Stimulated activated effector memory CD8-positive, alpha-beta T cell treated with anti-CD3 and anti-CD28 coated beads, Interleukin-12 subunit alpha, Interleukin-12 subunit beta, amount 100 ng/mL, for 72 hours (primary cell): ENCODE measurements at regions not wholly inside any gene's neighbourhood (a gene's known extent, or its start where the extent isn't known, plus 50 kb on each side); places are given as distances from the start of the nearest gene placed in this dataset.
A peak's percentile ranks its signal among the peaks of the same experiment; 100 is the strongest.

Experiments
- ATAC-seq: fragments of 150-1000 bp; cut with Tn5 transposase; 2 replicates; pipeline ENCODE4 v1.10.0; 2021
- DNase-seq, 2 donors: peaks; one replicate each; pipeline ENCODE4 v3.0.0; 2021 to 2022; ENCODE audit warnings: low spot score in 2 of 2
- H3K27ac Mint-ChIP-seq: one replicate; pipeline ENCODE4 v1.8.0; 2022; ENCODE audit warnings: mild to moderate bottlenecking, mixed read lengths
- H3K36me3 Mint-ChIP-seq: one replicate; pipeline ENCODE4 v1.8.0; 2022; ENCODE audit warnings: mild to moderate bottlenecking, mixed read lengths
- H3K4me1 Mint-ChIP-seq: one replicate; pipeline ENCODE4 v1.8.0; 2022; ENCODE audit warnings: mixed read lengths
- H3K4me3 Mint-ChIP-seq: one replicate; pipeline ENCODE4 v1.8.0; 2022; ENCODE audit warnings: mild to moderate bottlenecking, mixed read lengths
- H3K9me3 Mint-ChIP-seq: one replicate; pipeline ENCODE4 v1.8.0; 2022; ENCODE audit warnings: mixed read lengths

DNA sequence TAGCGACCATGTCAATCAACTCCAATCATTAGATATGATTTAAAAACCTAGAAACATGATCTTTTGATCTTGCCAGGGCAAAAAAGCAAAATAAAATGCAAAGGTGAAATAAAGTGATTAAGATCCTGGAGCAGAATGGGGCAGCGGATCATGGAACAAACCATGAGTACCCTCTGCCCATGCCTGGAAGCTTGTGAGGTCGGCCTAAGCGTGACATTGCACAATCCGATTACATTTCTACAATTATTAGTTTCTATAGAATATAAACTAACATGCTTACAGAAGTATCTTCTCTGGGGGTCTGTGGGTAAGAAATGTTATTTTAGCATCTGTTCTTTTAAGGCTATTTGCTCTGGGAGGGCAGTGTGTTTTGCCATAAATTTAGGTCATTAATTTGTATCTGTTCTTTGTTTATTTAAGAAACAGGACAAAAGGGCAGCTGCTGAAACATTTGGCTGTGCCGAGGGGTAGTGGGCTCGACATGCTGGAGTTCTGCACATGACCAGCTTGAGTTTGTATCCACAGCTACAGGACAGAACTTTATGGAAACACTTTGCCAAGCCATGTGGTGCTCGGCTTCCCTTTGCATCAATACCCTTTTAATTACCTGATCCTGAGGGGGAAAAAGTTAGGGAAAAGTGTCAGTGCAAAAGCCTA lies 55.9 kb downstream of the ZBTB18 start:
- H3K36me3 Mint-ChIP-seq: no peaks in the 10 kb centered on the region
- DNase-seq: no peak
- no peaks in the 10 kb centered on the region for H3K9me3 Mint-ChIP-seq
- H3K27ac Mint-ChIP-seq: no peak overlapping the region
- no peak for ATAC-seq
- H3K4me3 Mint-ChIP-seq: no peak overlapping the region
- no peaks in the 10 kb centered on the region for H3K4me1 Mint-ChIP-seq

- H3K9me3 Mint-ChIP-seq: no peaks in the 10 kb centered on the region
- ATAC-seq (no peak), DNase-seq (no peak)
- H3K4me3 Mint-ChIP-seq: no peak overlapping the region
- H3K27ac Mint-ChIP-seq: no peak overlapping the region
- H3K4me1 Mint-ChIP-seq: no peaks in the 10 kb centered on the region
- H3K36me3 Mint-ChIP-seq: no peaks in the 10 kb centered on the region
Observed at GRCh38 chr1:244111027-244111426, 59.9 kb downstream of the ZBTB18 start.

GRCh38 chr1:244112041-244112440 lies 61.0 kb downstream of the ZBTB18 start:
- Mint-ChIP-seq H3K4me1 (no peaks in the 10 kb centered on the region), H3K36me3 (no peaks in the 10 kb centered on the region), H3K9me3 (no peaks in the 10 kb centered on the region), H3K4me3 (no peak overlapping the region), H3K27ac (no peak overlapping the region)
- ATAC-seq: no peak
- no peak for DNase-seq

DNA sequence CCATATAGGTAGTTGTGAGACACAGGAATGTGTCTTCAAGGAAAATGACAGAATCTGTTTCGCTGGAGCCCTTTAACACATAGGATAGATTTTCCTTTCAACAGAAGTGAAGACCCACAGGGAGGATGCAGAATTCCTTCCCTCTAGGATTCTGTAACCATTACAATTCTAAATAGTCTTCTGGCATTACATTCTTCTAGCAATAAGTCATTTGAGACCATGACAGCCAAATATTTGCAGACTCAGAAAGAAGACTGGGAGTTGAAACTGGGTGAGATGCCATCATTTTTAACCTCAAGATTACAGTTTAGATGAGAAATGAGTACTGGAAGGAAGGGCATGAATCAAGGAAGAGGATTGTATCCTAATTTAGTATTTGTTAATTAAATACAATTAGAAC lies 61.6 kb downstream of the ZBTB18 start:
- H3K36me3 Mint-ChIP-seq: no peaks in the 10 kb centered on the region
- no peaks in the 10 kb centered on the region for H3K4me1 Mint-ChIP-seq
- ATAC-seq (no peak), DNase-seq (no peak)
- H3K27ac Mint-ChIP-seq: no peak overlapping the region
- H3K4me3 Mint-ChIP-seq: no peak overlapping the region
- no peaks in the 10 kb centered on the region for H3K9me3 Mint-ChIP-seq

GRCh38 chr1:244113532-244114320 lies 62.6 kb downstream of the ZBTB18 start:
- Mint-ChIP-seq H3K36me3 (no peaks in the 10 kb centered on the region), H3K9me3 (no peaks in the 10 kb centered on the region), H3K27ac (no peak overlapping the region), H3K4me3 (no peak overlapping the region), H3K4me1 (no peaks in the 10 kb centered on the region)
- ATAC-seq (no peak), DNase-seq (no peak)

GRCh38 chr1:244114892-244115291 lies 63.8 kb downstream of the ZBTB18 start:
- DNase-seq: no peak
- no peak overlapping the region for H3K4me3 Mint-ChIP-seq
- ATAC-seq: no peak
- no peaks in the 10 kb centered on the region for H3K36me3 Mint-ChIP-seq
- H3K27ac Mint-ChIP-seq: no peak overlapping the region
- no peaks in the 10 kb centered on the region for H3K4me1 Mint-ChIP-seq
- no peaks in the 10 kb centered on the region for H3K9me3 Mint-ChIP-seq

DNA sequence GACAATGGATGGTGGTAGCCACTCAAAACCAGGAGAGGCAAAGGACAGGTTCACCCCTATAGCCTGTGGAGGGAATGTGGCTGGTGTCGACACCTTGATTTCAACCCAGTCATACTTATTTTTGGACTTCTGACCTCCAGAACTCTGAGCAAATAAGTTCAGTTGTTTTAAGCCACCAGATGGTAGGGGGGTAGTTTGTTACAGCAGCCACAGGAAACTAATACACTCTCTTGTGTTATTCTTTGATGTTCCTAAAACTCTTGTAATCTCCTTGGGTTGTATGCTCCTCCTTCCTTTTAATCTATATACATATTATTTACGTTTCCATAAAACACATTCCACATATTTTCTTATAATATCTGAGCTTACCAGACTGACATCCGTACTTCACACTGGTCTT lies 65.9 kb downstream of the ZBTB18 start:
- no peaks in the 10 kb centered on the region for H3K36me3 Mint-ChIP-seq
- ATAC-seq: no peak
- no peak overlapping the region for H3K27ac Mint-ChIP-seq
- no peak for DNase-seq
- no peak overlapping the region for H3K4me3 Mint-ChIP-seq
- no peaks in the 10 kb centered on the region for H3K4me1 Mint-ChIP-seq
- H3K9me3 Mint-ChIP-seq: no peaks in the 10 kb centered on the region

- no peak for ATAC-seq
- Mint-ChIP-seq H3K27ac (no peak overlapping the region), H3K36me3 (no peaks in the 10 kb centered on the region), H3K4me3 (no peak overlapping the region), H3K4me1 (no peaks in the 10 kb centered on the region), H3K9me3 (no peaks in the 10 kb centered on the region)
- DNase-seq: no peak
Observed at GRCh38 chr1:244118109-244118761, 67.2 kb downstream of the ZBTB18 start.

GRCh38 chr1:244128591-244129383 lies 77.7 kb downstream of the ZBTB18 start:
- H3K27ac Mint-ChIP-seq: no peak overlapping the region
- H3K36me3 Mint-ChIP-seq: no peaks in the 10 kb centered on the region
- no peak overlapping the region for H3K4me3 Mint-ChIP-seq
- H3K9me3 Mint-ChIP-seq: no peaks in the 10 kb centered on the region
- H3K4me1 Mint-ChIP-seq: peaks cover 11% of the 10 kb centered on the region
- DNase-seq (no peak), ATAC-seq (no peak)

DNA sequence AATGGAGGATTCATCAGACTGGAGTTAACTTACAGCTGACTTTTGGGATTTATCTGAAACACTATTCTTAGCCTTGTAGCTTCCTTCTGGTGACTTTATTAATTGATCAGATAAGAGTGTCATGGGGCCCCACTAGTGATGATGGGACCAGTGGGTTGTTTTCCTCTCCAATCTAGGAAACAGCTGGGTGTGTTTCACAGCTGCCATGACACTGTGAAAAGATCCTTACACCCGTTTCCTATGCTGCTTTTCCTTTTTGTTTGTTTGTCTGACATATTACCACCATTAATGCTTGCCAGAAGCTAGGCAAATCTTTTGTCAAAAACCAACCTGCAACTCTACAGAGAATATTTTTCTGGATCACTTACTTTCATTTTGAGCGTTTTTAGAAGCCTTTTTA lies 86.2 kb downstream of the ZBTB18 start:
- peak overlapping the region; percentile 18 for H3K4me3 Mint-ChIP-seq
- H3K4me1 Mint-ChIP-seq: peaks cover 11% of the 10 kb centered on the region
- no peak overlapping the region for H3K27ac Mint-ChIP-seq
- no peaks in the 10 kb centered on the region for H3K36me3 Mint-ChIP-seq
- H3K9me3 Mint-ChIP-seq: no peaks in the 10 kb centered on the region
- DNase-seq: no peak
- ATAC-seq: no peak

DNA sequence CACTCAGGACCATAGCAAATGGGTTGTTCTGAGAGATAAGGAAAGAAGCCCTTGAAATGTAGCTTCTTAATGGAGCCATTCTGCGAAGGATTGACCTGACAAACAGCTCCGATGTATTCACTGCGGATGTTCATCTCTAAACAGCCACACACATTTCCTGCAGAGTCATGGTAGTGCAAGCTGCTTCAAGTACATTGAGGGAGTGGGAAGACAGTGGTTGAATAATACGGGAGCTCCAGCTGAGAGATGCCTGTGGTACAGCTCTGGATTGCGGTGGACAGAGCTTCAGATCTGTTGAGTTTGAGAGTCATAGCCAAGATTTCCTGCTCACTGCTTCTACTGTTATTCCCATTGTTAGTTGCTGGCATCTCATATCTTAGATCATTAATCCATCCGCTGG lies 86.6 kb downstream of the ZBTB18 start:
- peak overlapping the region; percentile 18 for H3K4me3 Mint-ChIP-seq
- DNase-seq: no peak
- no peaks in the 10 kb centered on the region for H3K36me3 Mint-ChIP-seq
- ATAC-seq: peak; percentile 26
- H3K4me1 Mint-ChIP-seq: peaks cover 11% of the 10 kb centered on the region
- no peak overlapping the region for H3K27ac Mint-ChIP-seq
- H3K9me3 Mint-ChIP-seq: no peaks in the 10 kb centered on the region

GRCh38 chr1:244138399-244138798 lies 87.3 kb downstream of the ZBTB18 start:
- no peaks in the 10 kb centered on the region for H3K36me3 Mint-ChIP-seq
- no peak for ATAC-seq
- no peak for DNase-seq
- no peak overlapping the region for H3K27ac Mint-ChIP-seq
- no peaks in the 10 kb centered on the region for H3K9me3 Mint-ChIP-seq
- H3K4me3 Mint-ChIP-seq: no peak overlapping the region
- H3K4me1 Mint-ChIP-seq: peaks cover 11% of the 10 kb centered on the region

DNA sequence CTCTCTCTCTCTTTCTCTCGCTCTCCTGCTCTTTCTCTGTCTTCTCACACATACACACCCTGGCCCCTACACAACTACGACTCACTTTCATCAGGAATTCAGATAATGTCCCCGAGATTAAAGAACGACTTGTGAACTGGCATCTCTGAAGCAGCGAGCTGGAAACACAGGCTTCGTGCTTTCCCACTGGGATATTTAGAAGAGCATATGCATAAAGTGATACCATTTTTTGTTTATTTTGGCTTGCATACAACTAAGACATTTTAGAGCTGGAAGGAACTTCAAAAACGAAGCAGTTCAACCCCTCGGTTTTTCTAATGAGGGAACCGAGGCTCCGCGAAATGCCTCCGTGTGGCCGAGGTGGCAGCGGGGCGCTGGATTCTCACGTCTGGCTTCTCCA lies 88.6 kb downstream of the ZBTB18 start:
- no peak overlapping the region for H3K27ac Mint-ChIP-seq
- ATAC-seq: no peak
- no peak overlapping the region for H3K4me3 Mint-ChIP-seq
- peaks cover 11% of the 10 kb centered on the region for H3K4me1 Mint-ChIP-seq
- no peaks in the 10 kb centered on the region for H3K36me3 Mint-ChIP-seq
- no peak for DNase-seq
- H3K9me3 Mint-ChIP-seq: no peaks in the 10 kb centered on the region

GRCh38 chr1:244140420-244140819 lies 89.3 kb downstream of the ZBTB18 start:
- Mint-ChIP-seq H3K27ac (no peak overlapping the region), H3K4me3 (no peak overlapping the region), H3K4me1 (peaks cover 11% of the 10 kb centered on the region), H3K9me3 (no peaks in the 10 kb centered on the region), H3K36me3 (no peaks in the 10 kb centered on the region)
- no peak for DNase-seq
- ATAC-seq: no peak

GRCh38 chr1:244144053-244144452 lies 93.0 kb downstream of the ZBTB18 start:
- Mint-ChIP-seq H3K36me3 (no peaks in the 10 kb centered on the region), H3K4me1 (no peaks in the 10 kb centered on the region), H3K9me3 (no peaks in the 10 kb centered on the region), H3K27ac (no peak overlapping the region), H3K4me3 (no peak overlapping the region)
- peak; percentile 42 for ATAC-seq
- DNase-seq: no peak
